CD4-positive, CD25-positive, alpha-beta regulatory T cell (primary cell): ENCODE measurements at regions not wholly inside any gene's neighbourhood (a gene's known extent, or its start where the extent isn't known, plus 50 kb on each side); places are given as distances from the start of the nearest gene placed in this dataset.

Experiments used
- ATAC-seq, 2 donors: fragments of 150-1000 bp; cut with Tn5 transposase; one replicate each; pipeline ENCODE4 v1.10.0; 2021; ENCODE audit warnings: low read depth in 2 of 2, moderate number of reproducible peaks in 2 of 2, moderate library complexity in 1 of 2
- DNase-seq, 3 donors: peaks; one replicate each; pipeline versions ENCODE4 v3.0.0 to v3.0.0-alpha.2; 2012 to 2022; ENCODE audit warnings: mixed read lengths in 1 of 3
- H3K27ac ChIP-seq: one replicate; pipeline ENCODE4 v1.7.0; 2013; ENCODE audit warnings: mild to moderate bottlenecking, low read length; ENCODE audit not compliant: insufficient read depth, poor library complexity, severe bottlenecking
- H3K27me3 ChIP-seq: one replicate; pipeline ENCODE4 v1.7.0; 2013; ENCODE audit warnings: low read length; ENCODE audit not compliant: control insufficient read depth, insufficient read depth
- H3K36me3 ChIP-seq: one replicate; pipeline ENCODE4 v1.7.0; 2013; ENCODE audit warnings: mild to moderate bottlenecking, low read length, moderate library complexity; ENCODE audit not compliant: control insufficient read depth, insufficient read depth
- H3K4me1 ChIP-seq: 2 replicates; pipeline ENCODE4 v1.7.0; 2013; ENCODE audit warnings: mild to moderate bottlenecking, low read length; ENCODE audit not compliant: insufficient read depth, control insufficient read depth, poor library complexity, severe bottlenecking
- H3K4me3 ChIP-seq: one replicate; pipeline ENCODE4 v1.7.0; 2013; ENCODE audit warnings: low read depth, mild to moderate bottlenecking, low read length, moderate library complexity
- H3K9me3 ChIP-seq, 2 experiments: 1 replicate in 1 of 2; 2 replicates in 1 of 2; pipeline ENCODE4 v1.7.0; 2013; ENCODE audit warnings: low read length in 2 of 2, mild to moderate bottlenecking in 1 of 2, moderate library complexity in 1 of 2; ENCODE audit not compliant: control insufficient read depth in 2 of 2
- H3K27ac Mint-ChIP-seq, 3 donors: one replicate each; pipeline ENCODE4 v1.8.0; 2020 to 2022; ENCODE audit warnings: mild to moderate bottlenecking in 3 of 3, mixed read lengths in 3 of 3, moderate library complexity in 2 of 3
- H3K27me3 Mint-ChIP-seq: one replicate; pipeline ENCODE4 v1.8.0; 2022; ENCODE audit warnings: mild to moderate bottlenecking, mixed read lengths
- H3K36me3 Mint-ChIP-seq: one replicate; pipeline ENCODE4 v1.8.0; 2020; ENCODE audit warnings: mixed read lengths
- H3K4me1 Mint-ChIP-seq, 4 donors: one replicate each; pipeline ENCODE4 v1.8.0; 2020 to 2022; ENCODE audit warnings: mixed read lengths in 4 of 4, mild to moderate bottlenecking in 1 of 4
- H3K4me3 Mint-ChIP-seq, 4 donors: one replicate each; pipeline ENCODE4 v1.8.0; 2020 to 2022; ENCODE audit warnings: mild to moderate bottlenecking in 4 of 4, mixed read lengths in 4 of 4, moderate library complexity in 3 of 4
- H3K9me3 Mint-ChIP-seq, 7 donors: one replicate each; pipeline ENCODE4 v1.8.0; 2020 to 2022; ENCODE audit warnings: mixed read lengths in 7 of 7, mild to moderate bottlenecking in 3 of 7, moderate library complexity in 2 of 7

DNA sequence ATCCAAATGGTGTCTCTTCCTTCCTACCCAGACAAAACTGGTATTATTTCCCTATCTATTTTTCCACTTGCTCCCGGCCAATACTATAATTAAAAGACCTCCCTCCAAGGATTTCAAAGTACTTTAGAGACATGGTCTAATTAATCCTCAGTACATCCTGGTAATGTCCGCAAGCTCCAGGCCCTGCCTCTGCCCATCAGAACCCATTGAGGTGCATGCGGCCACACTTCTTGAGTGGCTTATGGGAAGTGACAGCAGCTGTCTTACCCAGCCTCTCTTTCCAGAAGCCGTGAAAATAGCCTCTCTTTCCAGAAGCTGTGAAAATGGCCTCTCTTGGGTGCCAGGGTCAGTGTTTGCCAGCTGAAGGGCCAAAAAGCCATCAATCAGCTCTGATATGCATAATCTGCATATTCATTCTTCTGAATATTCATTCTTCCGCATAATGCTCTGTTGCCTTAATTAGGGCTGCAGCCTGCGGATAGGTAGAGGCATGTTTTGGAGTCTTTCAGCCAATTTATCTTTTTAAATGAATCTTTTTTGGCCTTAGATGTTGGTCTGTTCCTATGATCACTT, 148.4 kb upstream of the TMTC4 start:
- no peaks in the 10 kb centered on the region for H3K36me3 Mint-ChIP-seq
- Histone ChIP-seq H3K4me1 (no peaks in the 10 kb centered on the region), H3K9me3 (no peaks in the 10 kb centered on the region), H3K27me3 (peaks cover 7% of the 10 kb centered on the region), H3K4me3 (no peak overlapping the region), H3K36me3 (no peaks in the 10 kb centered on the region), H3K27ac (no peak overlapping the region)
- H3K4me1 Mint-ChIP-seq, result no peaks in the 10 kb centered on the region
- H3K27me3 Mint-ChIP-seq, result peaks cover 16% of the 10 kb centered on the region
- H3K4me3 Mint-ChIP-seq, result no peak overlapping the region
- H3K9me3 Mint-ChIP-seq, result peaks cover 0 to 1% (median 0%) of the 10 kb centered on the region in 7 donors
- no peak overlapping the region for H3K27ac Mint-ChIP-seq
- ATAC-seq (no peak), DNase-seq (no peak)

DNA sequence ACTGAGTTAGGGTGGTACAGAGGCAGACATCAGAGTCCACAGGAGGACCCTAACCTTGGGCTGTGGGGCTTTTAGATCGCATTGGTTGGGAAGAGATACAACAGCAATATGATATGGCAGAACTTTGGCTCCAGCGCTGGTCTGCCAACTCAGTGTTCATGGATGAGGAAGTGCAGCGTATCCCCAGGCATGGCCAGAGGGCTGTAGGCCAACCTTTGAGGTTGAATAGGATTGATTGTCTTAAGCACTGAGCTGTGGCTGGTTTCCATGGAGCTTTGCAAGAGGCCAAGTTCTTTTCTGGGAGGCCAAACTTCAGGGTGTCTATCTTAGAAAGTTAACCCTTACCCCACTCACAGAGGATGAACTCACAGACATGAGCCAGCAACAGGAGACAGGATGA, 144.1 kb upstream of the TMTC4 start:
- no peaks in the 10 kb centered on the region for H3K4me1 ChIP-seq
- H3K4me3 Mint-ChIP-seq, result no peak overlapping the region
- no peaks in the 10 kb centered on the region for H3K9me3 ChIP-seq
- H3K4me1 Mint-ChIP-seq, result no peaks in the 10 kb centered on the region
- H3K9me3 Mint-ChIP-seq, result peaks cover 0 to 6% (median 3%) of the 10 kb centered on the region in 7 donors
- no peak for DNase-seq
- ATAC-seq, result no peak
- H3K27ac ChIP-seq, result no peak overlapping the region
- no peaks in the 10 kb centered on the region for H3K36me3 Mint-ChIP-seq
- no peak overlapping the region for H3K27ac Mint-ChIP-seq
- peaks cover 1% of the 10 kb centered on the region for H3K27me3 ChIP-seq
- no peak overlapping the region for H3K4me3 ChIP-seq
- H3K27me3 Mint-ChIP-seq, result peaks cover 4% of the 10 kb centered on the region
- H3K36me3 ChIP-seq, result no peaks in the 10 kb centered on the region

DNA sequence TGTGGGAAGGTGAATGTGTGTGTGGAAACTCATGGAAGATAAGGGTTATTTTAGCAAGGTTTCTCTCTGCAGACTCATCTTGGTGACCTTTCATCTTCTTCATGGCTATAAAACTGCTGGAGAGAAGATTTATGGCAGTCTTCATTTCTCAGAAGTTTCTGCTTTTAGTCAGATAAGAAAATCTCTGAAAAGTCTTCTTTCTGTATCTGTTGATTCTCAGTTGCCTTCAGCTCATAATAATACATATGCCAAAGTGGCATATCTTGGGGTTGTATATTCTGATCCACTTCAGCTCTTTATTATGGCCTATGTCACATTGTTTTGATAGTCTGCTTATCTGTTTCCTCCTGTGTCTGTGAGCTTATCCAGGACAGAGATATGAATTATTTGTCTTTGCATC, 143.3 kb upstream of the TMTC4 start:
- Mint-ChIP-seq H3K9me3 (peaks cover 0 to 6% (median 3%) of the 10 kb centered on the region in 7 donors), H3K27me3 (peaks cover 4% of the 10 kb centered on the region), H3K36me3 (no peaks in the 10 kb centered on the region), H3K4me1 (no peaks in the 10 kb centered on the region), H3K4me3 (no peak overlapping the region), H3K27ac (no peak overlapping the region)
- DNase-seq (no peak), ATAC-seq (no peak)
- Histone ChIP-seq H3K27me3 (peaks cover 1% of the 10 kb centered on the region), H3K4me1 (no peaks in the 10 kb centered on the region), H3K4me3 (no peak overlapping the region), H3K9me3 (no peaks in the 10 kb centered on the region), H3K36me3 (no peaks in the 10 kb centered on the region), H3K27ac (no peak overlapping the region)

DNA sequence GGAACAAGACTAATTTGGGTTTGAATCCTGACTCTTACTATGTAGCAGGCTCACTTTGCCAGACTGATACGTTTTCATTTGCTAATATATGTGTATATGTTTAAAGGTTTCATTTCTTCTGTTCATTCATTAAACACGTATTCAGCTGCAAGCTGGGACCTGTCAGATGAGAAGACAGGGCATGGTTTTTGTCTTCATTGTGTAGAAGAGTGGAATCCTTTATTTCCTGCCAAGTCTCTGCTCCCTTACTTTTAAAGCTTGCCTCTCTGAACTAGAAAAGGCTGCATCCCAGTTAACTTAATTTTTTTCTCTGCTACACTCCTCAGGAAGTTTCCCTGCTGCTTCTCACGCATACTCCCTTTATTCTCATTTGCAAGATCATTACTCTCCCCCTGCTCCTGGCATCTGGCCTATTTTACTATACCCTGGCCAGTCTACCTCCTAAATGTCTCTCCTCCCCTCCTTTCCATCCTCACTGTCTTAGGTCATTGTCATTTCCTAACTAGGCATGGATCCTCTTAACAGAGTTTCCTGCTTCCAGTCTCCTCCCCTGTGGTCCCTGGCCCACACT, 141.0 kb upstream of the TMTC4 start:
- Histone ChIP-seq H3K4me1 (no peaks in the 10 kb centered on the region), H3K9me3 (no peaks in the 10 kb centered on the region), H3K27me3 (no peaks in the 10 kb centered on the region), H3K36me3 (no peaks in the 10 kb centered on the region), H3K4me3 (no peak overlapping the region), H3K27ac (no peak overlapping the region)
- H3K4me3 Mint-ChIP-seq, result no peak overlapping the region
- no peaks in the 10 kb centered on the region for H3K36me3 Mint-ChIP-seq
- H3K4me1 Mint-ChIP-seq, result no peaks in the 10 kb centered on the region
- ATAC-seq (no peak), DNase-seq (no peak)
- peaks cover 0 to 6% (median 3%) of the 10 kb centered on the region in 7 donors for H3K9me3 Mint-ChIP-seq
- peaks cover 4% of the 10 kb centered on the region for H3K27me3 Mint-ChIP-seq
- H3K27ac Mint-ChIP-seq, result no peak overlapping the region

DNA sequence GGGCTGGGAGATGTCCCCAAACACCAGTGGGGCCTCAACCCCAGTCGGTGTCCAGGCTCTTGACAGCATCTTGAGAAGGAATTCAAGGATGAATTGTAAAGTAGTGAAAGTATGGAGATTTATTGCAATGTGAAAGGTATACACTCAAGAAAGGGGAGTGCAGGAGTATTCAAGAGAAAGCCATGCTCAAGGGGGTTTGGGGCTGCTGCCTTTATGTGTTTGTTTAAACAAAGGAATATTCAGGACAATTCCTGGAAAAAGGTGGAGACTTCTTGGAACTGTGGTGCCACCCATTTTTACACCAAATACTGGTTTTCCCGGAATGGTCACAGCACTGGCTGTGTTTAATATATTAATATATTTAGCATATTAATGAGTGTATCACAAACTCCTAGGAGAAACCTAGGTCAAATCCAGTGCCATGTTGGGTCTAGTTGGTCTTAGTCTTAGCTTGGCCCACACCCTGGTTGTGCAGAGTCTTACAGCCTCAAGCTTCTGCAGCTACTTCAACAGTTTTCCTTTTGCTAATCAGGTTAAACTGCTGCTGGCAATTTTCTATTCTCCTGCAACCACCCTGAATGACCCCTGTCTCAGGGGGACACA, 138.5 kb upstream of the TMTC4 start:
- no peak overlapping the region for H3K4me3 Mint-ChIP-seq
- H3K27me3 Mint-ChIP-seq, result no peaks in the 10 kb centered on the region
- no peaks in the 10 kb centered on the region for H3K4me1 ChIP-seq
- H3K9me3 Mint-ChIP-seq, result peaks cover 0 to 7% (median 3%) of the 10 kb centered on the region in 7 donors
- H3K4me3 ChIP-seq, result no peak overlapping the region
- no peak for DNase-seq
- no peaks in the 10 kb centered on the region for H3K9me3 ChIP-seq
- no peaks in the 10 kb centered on the region for H3K4me1 Mint-ChIP-seq
- H3K36me3 ChIP-seq, result no peaks in the 10 kb centered on the region
- no peak overlapping the region for H3K27ac Mint-ChIP-seq
- no peak for ATAC-seq
- H3K36me3 Mint-ChIP-seq, result no peaks in the 10 kb centered on the region
- no peaks in the 10 kb centered on the region for H3K27me3 ChIP-seq
- H3K27ac ChIP-seq, result no peak overlapping the region

DNA sequence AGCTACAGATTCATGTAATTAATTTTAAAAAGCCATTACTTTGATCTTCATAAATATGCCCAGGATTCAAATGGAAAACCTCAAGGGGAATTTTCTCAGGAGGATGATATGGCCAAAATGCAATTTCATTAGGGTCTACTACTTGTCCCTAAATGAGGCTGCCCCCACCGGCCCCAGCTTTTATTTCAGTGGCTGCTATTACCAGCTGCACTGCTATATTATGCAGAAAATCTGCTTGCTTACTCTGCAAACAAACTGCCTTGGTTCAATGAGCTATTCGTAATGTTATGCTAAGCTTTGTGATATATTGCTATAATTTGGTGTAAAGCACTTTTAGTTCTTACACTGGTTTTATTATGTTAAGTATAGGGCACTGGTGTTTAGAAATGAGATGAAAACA, 137.3 kb upstream of the TMTC4 start:
- H3K4me1 ChIP-seq, result no peaks in the 10 kb centered on the region
- no peaks in the 10 kb centered on the region for H3K27me3 ChIP-seq
- Mint-ChIP-seq H3K9me3 (peaks cover 0 to 7% (median 0%) of the 10 kb centered on the region in 7 donors), H3K4me1 (no peaks in the 10 kb centered on the region), H3K27ac (no peak overlapping the region), H3K4me3 (no peak overlapping the region), H3K36me3 (no peaks in the 10 kb centered on the region), H3K27me3 (no peaks in the 10 kb centered on the region)
- no peak overlapping the region for H3K27ac ChIP-seq
- no peak overlapping the region for H3K4me3 ChIP-seq
- DNase-seq, result no peak
- H3K9me3 ChIP-seq, result no peaks in the 10 kb centered on the region
- ATAC-seq, result no peak
- H3K36me3 ChIP-seq, result no peaks in the 10 kb centered on the region

DNA sequence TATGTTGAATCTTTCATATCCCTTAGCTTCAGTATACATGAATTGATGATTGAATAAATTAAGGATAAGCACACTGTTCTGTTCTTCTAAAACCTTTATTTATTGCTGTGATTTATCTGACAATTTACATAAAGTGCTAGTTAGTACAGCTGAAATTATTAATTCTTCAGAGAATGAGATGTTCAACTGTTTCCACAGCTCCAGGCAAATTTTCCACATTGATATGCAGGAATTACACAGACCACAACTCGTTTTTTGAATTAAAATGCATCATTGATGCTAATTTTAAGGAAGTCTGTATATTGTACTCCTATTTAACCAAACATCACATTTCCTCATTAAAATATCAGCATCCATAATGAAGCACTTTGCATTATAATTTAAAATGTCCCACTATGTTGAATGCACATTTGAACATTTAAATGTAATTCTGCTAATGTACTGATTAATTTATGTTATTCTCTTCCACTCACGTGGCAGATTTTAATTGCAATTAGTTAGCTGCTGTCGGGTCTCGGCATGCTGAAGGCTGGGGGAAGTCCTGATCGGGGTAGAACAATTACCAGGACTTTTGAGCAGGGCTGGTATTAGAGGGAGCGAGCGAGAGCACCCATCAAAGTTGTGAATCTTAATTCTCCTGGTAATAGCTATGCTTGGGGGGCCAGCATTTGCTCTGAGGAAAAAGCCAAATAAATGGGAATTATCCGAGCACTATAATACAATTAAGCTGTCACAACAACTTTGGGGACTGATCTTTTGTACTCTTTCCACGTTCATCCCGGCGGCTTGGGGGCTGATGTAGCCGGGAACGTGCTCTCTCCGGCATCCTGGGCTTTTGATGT, 136.7 kb upstream of the TMTC4 start:
- no peak for DNase-seq
- Histone ChIP-seq H3K27me3 (no peaks in the 10 kb centered on the region), H3K36me3 (no peaks in the 10 kb centered on the region), H3K27ac (no peak overlapping the region), H3K4me1 (no peaks in the 10 kb centered on the region), H3K9me3 (no peaks in the 10 kb centered on the region), H3K4me3 (no peak overlapping the region)
- no peaks in the 10 kb centered on the region for H3K36me3 Mint-ChIP-seq
- no peak overlapping the region for H3K4me3 Mint-ChIP-seq
- ATAC-seq, result no peak
- no peaks in the 10 kb centered on the region for H3K4me1 Mint-ChIP-seq
- peaks cover 0 to 7% (median 0%) of the 10 kb centered on the region in 7 donors for H3K9me3 Mint-ChIP-seq
- no peaks in the 10 kb centered on the region for H3K27me3 Mint-ChIP-seq
- H3K27ac Mint-ChIP-seq, result no peak overlapping the region
